ENCODE measurements at regions not wholly inside any gene's neighbourhood (a gene's known extent, or its start where the extent isn't known, plus 50 kb on each side); places are given as distances from the start of the nearest gene placed in this dataset.

DNA sequence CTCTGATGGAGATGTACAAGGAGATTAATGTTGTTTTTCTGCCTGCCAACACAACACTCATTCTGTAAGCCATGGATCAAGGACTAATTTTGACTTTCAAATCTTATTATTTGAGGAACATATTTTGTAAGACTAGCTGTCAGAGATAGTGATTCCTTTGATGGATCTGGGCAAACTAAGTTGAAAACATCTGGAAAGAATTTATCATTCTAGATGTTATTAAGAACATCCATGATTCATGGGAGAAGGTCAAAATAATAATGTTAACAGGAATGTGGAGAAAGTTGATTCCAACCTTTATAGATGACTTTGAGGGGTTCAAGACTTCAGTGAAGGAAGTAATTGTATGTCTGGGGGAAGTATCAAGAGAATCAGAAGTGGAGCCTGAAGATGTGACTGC, 196.8 kb downstream of the POSTN start:
- TF ChIP-seq ZNF274 (IDR thresholded peaks at IDR 0.05; ENCODE audit: low read depth, low read length) (no peak), YY1 (IDR thresholded peaks at IDR 0.05; ENCODE audit: insufficient read depth, insufficient read length) (no peak)

Measured in NT2/D1 (cell line).